ENCODE measurements at regions not wholly inside any gene's neighbourhood (a gene's known extent, or its start where the extent isn't known, plus 50 kb on each side); places are given as distances from the start of the nearest gene placed in this dataset.

DNA sequence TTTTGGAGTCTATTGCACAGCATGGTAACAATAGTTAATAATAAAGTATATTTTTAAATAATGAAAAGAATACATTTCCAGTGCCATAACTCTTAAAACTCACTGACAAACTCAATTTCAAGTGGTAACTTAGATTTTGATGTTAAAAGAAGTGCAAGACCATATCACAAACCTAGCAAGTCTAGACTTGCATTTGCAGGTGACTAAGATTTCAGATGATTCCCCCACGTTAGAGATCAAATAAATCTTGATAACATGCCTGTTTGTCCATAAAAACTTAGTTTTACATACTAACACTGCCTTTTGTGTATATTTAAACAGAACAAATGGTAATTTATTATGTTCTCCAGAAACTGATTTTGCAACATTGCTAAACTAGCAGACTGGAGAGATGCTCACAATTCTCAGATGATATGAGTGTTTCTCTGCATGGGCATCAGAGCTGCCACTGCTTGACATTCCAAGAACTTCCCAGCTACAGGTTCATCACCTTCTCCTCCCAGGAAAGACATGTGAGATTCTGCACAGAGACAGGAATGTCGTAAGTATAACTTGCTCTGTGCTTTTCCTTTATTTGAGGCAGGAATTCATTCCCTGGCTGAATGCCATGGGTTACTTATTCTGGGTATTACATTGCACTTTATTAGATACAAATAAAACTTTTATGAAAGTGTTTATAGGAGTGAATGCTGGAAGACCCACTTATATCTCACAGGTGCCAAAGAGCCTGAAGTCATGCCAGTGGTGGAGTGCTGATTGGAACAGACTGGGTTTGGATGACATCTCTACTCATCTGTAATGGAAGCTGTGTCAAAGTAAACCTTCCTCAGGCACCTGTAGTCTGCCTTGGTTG, 160.2 kb upstream of the FOXA2 start:
- no peak for FAIRE-seq

GRCh38 chr20:22745194-22745500, 160.8 kb upstream of the FOXA2 start:
- FAIRE-seq (no peak), DNase-seq (ENCODE audit: insufficient read length) (no peak)
- TF ChIP-seq POLR2AphosphoS5 (IDR thresholded peaks at IDR 0.05; ENCODE audit: low read depth, low read length) (no peak), POLR2A (IDR thresholded peaks at IDR 0.05; ENCODE audit: low read depth, low read length) (no peak), TAF1 (IDR thresholded peaks at IDR 0.05; ENCODE audit: borderline replicate concordance, low read depth, low read length) (no peak)

More for the DNA sequence above, 160.2 kb upstream of the FOXA2 start:
- no peak for DNase-seq (ENCODE audit: insufficient read length)
- TF ChIP-seq POLR2A (IDR thresholded peaks at IDR 0.05; ENCODE audit: low read depth, low read length) (no peak), POLR2AphosphoS5 (IDR thresholded peaks at IDR 0.05; ENCODE audit: low read depth, low read length) (no peak), TAF1 (IDR thresholded peaks at IDR 0.05; ENCODE audit: borderline replicate concordance, low read depth, low read length) (no peak)

DNA sequence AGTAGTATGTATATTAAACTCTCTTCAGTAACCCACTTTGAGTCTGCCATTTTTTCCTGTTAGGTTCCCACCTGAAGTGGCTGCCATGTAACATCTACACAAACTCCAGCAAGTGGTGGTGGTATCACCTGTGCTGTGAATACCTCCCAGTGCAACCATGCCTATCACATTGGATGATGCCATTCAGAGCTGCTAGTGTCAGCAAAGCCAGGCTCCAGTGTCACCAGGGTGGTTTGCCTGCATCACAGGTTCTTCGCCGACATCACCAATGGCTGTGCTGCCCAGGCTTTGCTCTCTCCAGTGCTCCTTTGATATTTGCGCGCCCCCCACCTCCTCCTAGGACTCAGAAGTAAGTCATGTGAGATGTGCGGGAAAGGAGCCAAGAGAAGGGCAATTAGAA, 162.6 kb upstream of the FOXA2 start:
- DNase-seq (ENCODE audit: insufficient read length): no peak
- TF ChIP-seq POLR2A (IDR thresholded peaks at IDR 0.05; ENCODE audit: low read depth, low read length): no peak
- no peak for TF ChIP-seq POLR2AphosphoS5 (IDR thresholded peaks at IDR 0.05; ENCODE audit: low read depth, low read length)
- no peak for TF ChIP-seq TAF1 (IDR thresholded peaks at IDR 0.05; ENCODE audit: borderline replicate concordance, low read depth, low read length)
- no peak for FAIRE-seq

DNA sequence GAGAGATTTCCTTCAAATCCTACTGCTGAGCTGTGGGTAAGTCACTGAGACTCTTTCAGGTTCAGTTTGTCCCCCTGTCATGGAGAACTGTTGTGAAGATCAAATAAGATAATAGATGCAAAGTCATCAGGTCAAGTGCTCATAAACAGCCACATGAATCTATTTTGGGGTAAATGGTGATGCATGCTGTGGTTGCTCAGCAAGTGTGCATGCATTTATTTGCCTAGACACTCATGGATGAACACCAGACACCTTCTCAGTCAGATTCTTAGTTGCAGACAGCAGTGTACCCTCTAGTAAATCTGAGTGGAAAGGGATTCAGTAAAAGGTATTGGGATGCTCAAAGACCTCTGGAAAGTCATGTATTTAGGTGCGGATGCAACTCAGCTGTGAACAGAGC, 168.0 kb upstream of the FOXA2 start:
- FAIRE-seq (no peak), DNase-seq (ENCODE audit: insufficient read length) (no peak)
- TF ChIP-seq TAF1 (IDR thresholded peaks at IDR 0.05; ENCODE audit: borderline replicate concordance, low read depth, low read length): no peak
- TF ChIP-seq POLR2AphosphoS5 (IDR thresholded peaks at IDR 0.05; ENCODE audit: low read depth, low read length): no peak
- no peak for TF ChIP-seq POLR2A (IDR thresholded peaks at IDR 0.05; ENCODE audit: low read depth, low read length)

DNA sequence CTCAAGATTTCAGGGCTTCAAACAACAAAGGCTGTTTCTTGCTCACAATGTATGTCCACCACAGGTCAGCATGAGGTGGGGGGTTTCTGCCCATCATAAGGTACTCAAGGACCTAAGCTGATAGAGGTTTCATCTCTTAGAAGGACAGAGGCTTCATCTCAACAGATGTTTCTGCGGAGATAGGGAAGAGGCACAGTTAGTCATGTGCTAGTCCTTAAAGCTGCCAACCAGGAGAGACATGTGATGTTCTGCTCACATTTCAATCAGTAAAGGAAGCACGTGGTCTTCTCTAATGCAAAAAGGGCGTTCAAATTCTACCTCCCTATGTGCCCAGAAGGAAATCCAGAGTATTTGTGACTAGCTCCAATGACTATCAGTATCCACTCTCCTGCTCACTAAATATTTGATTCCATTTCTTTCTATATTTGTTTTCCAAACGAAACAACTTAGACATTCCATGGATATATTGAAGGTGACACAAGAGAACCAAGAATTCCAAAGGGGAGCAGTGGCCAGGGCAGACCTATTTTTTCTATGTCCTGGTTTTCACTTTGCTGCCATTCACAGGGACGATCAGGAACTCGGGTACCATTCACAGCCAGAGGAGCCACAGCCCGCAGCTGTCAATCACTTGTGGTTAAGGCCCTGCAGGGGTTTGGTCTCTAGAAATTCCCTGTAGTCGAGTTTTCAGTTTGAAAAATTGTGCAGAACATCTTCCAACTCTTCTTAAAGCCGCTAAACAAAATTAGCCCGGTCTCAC, 173.2 kb upstream of the FOXA2 start:
- no peak for DNase-seq (ENCODE audit: insufficient read length)
- FAIRE-seq: no peak
- TF ChIP-seq TAF1 (IDR thresholded peaks at IDR 0.05; ENCODE audit: borderline replicate concordance, low read depth, low read length) (no peak), POLR2AphosphoS5 (IDR thresholded peaks at IDR 0.05; ENCODE audit: low read depth, low read length) (no peak), POLR2A (IDR thresholded peaks at IDR 0.05; ENCODE audit: low read depth, low read length) (no peak)

- DNase-seq (ENCODE audit: insufficient read length) (no peak), FAIRE-seq (no peak)
- no peak for TF ChIP-seq POLR2A (IDR thresholded peaks at IDR 0.05; ENCODE audit: low read depth, low read length)
- TF ChIP-seq TAF1 (IDR thresholded peaks at IDR 0.05; ENCODE audit: borderline replicate concordance, low read depth, low read length): no peak
- TF ChIP-seq POLR2AphosphoS5 (IDR thresholded peaks at IDR 0.05; ENCODE audit: low read depth, low read length): no peak
Measured at GRCh38 chr20:22758815-22759214, 174.4 kb upstream of the FOXA2 start.

GRCh38 chr20:22762576-22763256, 178.3 kb upstream of the FOXA2 start:
- DNase-seq (ENCODE audit: insufficient read length): no peak
- no peak for FAIRE-seq
- no peak for TF ChIP-seq POLR2AphosphoS5 (IDR thresholded peaks at IDR 0.05; ENCODE audit: low read depth, low read length)
- no peak for TF ChIP-seq POLR2A (IDR thresholded peaks at IDR 0.05; ENCODE audit: low read depth, low read length)
- TF ChIP-seq TAF1 (IDR thresholded peaks at IDR 0.05; ENCODE audit: borderline replicate concordance, low read depth, low read length): no peak

- DNase-seq (ENCODE audit: insufficient read length): no peak
- no peak for FAIRE-seq
- no peak for TF ChIP-seq TAF1 (IDR thresholded peaks at IDR 0.05; ENCODE audit: borderline replicate concordance, low read depth, low read length)
- no peak for TF ChIP-seq POLR2A (IDR thresholded peaks at IDR 0.05; ENCODE audit: low read depth, low read length)
- no peak for TF ChIP-seq POLR2AphosphoS5 (IDR thresholded peaks at IDR 0.05; ENCODE audit: low read depth, low read length)
Measured at GRCh38 chr20:22763257-22763906, 179.0 kb upstream of the FOXA2 start.

DNA sequence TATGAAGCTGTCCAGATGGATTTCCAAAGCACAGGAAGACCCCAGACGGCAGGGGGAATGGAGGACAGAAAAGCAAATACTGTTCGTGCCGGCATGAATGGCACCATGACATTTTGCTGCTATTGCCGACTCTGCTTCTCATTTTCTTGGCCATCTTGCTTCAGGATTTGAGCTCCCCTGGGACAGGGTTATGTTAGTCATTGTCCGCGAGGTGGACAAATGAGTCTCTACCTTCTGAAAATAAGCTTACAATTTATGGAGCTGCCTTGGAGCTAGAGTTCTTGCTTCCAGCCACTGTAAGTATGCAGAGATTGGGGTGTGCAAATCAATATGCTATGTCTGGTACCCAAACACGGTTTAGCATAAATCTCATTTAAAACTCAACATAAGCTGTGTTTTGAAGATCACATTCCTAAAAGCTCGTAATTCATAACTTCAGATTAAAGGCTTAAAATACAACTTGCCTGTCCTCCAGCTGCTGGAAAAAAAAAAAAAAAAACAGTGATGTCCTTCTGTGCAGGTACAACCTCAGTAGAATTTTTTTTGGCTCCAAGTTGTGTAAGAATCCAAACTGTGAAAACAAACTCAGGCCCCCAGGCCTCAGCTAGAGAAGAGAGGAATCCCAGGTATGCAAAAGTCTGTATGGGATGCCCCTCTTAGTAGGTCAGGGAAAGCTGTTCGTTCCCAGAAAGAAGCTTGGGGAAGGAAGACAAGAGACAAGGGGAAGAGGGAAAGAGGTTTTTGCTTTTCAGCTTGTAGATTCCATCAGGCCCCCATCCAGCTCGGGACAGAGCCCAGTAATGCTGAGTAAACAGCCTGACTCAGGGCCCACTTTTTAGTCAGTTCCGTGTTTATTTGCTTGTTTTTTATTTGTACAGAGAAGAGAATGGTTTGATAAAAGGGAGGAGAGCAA, 184.2 kb upstream of the FOXA2 start:
- TF ChIP-seq POLR2A (IDR thresholded peaks at IDR 0.05; ENCODE audit: low read depth, low read length) (no peak), POLR2AphosphoS5 (IDR thresholded peaks at IDR 0.05; ENCODE audit: low read depth, low read length) (no peak)

DNA sequence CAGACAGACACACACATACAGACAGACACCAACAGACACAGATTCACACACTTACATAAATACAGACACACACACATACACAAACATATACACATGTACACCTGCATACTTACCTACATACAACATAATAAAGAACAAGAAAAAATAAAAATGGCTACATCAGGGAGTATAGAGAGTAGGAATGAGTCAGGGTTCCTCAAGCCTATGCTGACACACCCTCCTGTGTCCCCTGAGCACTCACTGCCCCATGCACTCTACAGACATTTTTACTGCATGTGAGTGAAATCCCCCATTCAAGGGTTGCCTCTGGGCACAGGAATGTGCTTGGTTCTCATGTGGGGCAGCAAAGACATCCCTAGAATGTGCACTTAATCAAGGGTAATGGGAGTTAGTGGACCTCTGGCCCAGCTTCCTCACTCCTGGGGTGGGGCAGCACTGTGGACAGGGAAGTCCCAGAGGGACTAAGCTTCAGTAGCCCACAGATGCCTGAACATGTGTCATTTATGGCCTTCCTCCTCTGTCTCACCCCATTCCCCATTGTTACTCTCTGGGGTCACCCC, 185.9 kb upstream of the FOXA2 start:
- FAIRE-seq: no peak
- TF ChIP-seq POLR2A (IDR thresholded peaks at IDR 0.05; ENCODE audit: low read depth, low read length) (no peak), POLR2AphosphoS5 (IDR thresholded peaks at IDR 0.05; ENCODE audit: low read depth, low read length) (no peak), TAF1 (IDR thresholded peaks at IDR 0.05; ENCODE audit: borderline replicate concordance, low read depth, low read length) (no peak)
- no peak for DNase-seq (ENCODE audit: insufficient read length)

More for the DNA sequence above, 184.2 kb upstream of the FOXA2 start:
- FAIRE-seq (no peak), DNase-seq (ENCODE audit: insufficient read length) (no peak)

All from GM12892 (cell line).